ENCODE measurements at regions not wholly inside any gene's neighbourhood (a gene's known extent, or its start where the extent isn't known, plus 50 kb on each side); places are given as distances from the start of the nearest gene placed in this dataset.

DNA sequence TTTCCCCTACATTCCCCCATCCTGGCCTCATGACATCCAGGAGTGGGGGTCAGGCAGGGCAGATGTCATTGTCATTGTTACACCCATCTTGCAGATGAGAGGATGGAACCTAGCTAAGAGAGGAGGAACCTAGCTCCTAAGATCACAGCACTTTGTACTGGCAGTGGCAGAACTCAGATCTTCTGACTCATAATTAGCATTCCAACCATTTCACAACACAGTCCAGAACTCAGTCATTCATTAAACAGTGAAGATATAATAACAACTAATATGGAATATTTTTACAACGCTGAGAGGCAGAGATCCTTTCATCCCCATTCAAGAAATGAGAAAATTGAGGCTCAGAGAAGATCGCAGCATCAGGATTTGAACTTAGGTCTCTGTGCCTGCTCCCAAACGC lies 127.8 kb downstream of the CHST1 start:
- TF ChIP-seq POLR2AphosphoS5 (IDR thresholded peaks at IDR 0.05; ENCODE audit: low read depth, low read length) (no peak), POLR2A (IDR thresholded peaks at IDR 0.05; ENCODE audit: low read depth, low read length) (no peak), TAF1 (IDR thresholded peaks at IDR 0.05; ENCODE audit: borderline replicate concordance, low read depth, low read length) (no peak)

All from GM12892 (cell line).